GM06990 (cell line): ENCODE measurements at regions not wholly inside any gene's neighbourhood (a gene's known extent, or its start where the extent isn't known, plus 50 kb on each side); places are given as distances from the start of the nearest gene placed in this dataset.
"Not testable (repeated sequence)": the region's sequence is repeated elsewhere in the genome, so short reads cannot be mapped to it uniquely, and the experiment has no call there.

ENCODE experiments used
- DNase-seq: peaks from one replicate; pipeline ENCODE4 v3.0.0-alpha.2; 2011; ENCODE audit not compliant: insufficient read length; ENCODE audit errors: extremely low read depth
- H3K27me3 ChIP-seq: replicated peaks from 2 replicates; pipeline ENCODE4 v1.6.0; 2011; ENCODE audit warnings: low read length; ENCODE audit not compliant: control insufficient read depth, insufficient read depth
- H3K36me3 ChIP-seq: 2 replicates; pipeline ENCODE4 v1.5.1; 2011; ENCODE audit warnings: low read length; ENCODE audit not compliant: control insufficient read depth, insufficient read depth
- H3K4me3 ChIP-seq: replicated peaks from 2 replicates; pipeline ENCODE4 v1.5.1; 2011; ENCODE audit warnings: low read depth, mild to moderate bottlenecking, control low read depth, low read length
- TF ChIP-seq, protein P1 (sequence below): IDR thresholded peaks from 2 replicates; pipeline ENCODE4 v1.5.1; 2011; ENCODE audit warnings: low read length, control low read depth, mild to moderate bottlenecking, inconsistent platforms; ENCODE audit not compliant: insufficient read depth, poor library complexity, severe bottlenecking

GRCh38 chr11:110358336-110358735 lies 61.9 kb upstream of the RDX start:
- no peaks in the 10 kb centered on the region for H3K27me3 ChIP-seq
- no peak overlapping the region for H3K4me3 ChIP-seq
- H3K36me3 ChIP-seq: no peaks in the 10 kb centered on the region
- TF ChIP-seq, protein P1, sequence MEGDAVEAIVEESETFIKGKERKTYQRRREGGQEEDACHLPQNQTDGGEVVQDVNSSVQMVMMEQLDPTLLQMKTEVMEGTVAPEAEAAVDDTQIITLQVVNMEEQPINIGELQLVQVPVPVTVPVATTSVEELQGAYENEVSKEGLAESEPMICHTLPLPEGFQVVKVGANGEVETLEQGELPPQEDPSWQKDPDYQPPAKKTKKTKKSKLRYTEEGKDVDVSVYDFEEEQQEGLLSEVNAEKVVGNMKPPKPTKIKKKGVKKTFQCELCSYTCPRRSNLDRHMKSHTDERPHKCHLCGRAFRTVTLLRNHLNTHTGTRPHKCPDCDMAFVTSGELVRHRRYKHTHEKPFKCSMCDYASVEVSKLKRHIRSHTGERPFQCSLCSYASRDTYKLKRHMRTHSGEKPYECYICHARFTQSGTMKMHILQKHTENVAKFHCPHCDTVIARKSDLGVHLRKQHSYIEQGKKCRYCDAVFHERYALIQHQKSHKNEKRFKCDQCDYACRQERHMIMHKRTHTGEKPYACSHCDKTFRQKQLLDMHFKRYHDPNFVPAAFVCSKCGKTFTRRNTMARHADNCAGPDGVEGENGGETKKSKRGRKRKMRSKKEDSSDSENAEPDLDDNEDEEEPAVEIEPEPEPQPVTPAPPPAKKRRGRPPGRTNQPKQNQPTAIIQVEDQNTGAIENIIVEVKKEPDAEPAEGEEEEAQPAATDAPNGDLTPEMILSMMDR: no peak
- no peak for DNase-seq

GRCh38 chr11:110360781-110361408 lies 64.5 kb upstream of the RDX start:
- not testable (repeated sequence) for H3K36me3 ChIP-seq, DNase-seq, H3K27me3 ChIP-seq, H3K4me3 ChIP-seq

DNA sequence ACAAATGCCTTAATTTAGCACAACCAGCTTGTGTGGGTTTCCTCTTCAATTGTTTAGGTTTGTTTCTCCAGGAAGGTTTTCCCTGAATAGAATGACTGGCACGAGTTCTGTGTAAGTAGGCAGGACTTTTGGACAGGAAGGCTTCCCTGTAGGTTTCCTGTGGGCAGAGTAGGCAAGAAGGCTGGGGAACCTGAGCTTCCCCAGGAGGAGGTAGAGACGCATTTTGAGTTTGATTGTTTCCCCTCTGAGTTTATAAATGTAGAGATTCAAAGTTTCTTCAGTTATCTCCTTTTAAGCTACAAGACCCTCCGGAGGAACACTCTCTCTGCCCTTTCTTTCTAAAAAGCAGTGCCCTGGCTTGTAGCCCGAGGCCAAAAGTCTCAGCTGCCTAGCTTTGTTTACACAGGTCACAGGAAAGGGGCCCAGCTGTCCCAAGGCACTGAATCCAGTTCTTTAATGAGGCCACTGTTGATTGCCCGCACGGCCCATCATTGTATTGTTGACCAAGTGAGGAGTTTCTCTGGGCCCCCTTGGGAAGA lies 66.6 kb upstream of the RDX start:
- no peak for DNase-seq
- H3K36me3 ChIP-seq: no peaks in the 10 kb centered on the region
- no peaks in the 10 kb centered on the region for H3K27me3 ChIP-seq
- no peak overlapping the region for H3K4me3 ChIP-seq
- TF ChIP-seq, protein P1: no peak

DNA sequence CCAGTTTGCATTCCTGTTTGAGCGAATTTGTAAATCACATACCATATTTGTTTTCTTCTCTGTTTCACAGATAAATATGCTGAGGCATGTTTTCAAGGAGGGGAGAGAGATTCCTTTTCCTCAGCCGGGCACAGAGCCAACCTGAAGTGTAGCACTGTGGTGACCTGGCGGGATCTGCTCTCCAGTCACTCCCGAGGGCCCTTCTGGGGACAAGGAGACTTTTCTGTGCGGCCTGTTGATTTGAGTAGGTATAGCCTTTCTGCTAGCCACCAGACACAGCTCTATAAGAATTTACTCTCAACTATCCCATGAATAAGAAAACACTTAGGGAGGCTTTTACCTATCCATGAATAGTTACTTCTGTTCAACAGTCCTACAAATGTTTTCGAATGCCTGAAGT lies 63.5 kb upstream of the FDX1 start:
- Histone ChIP-seq H3K4me3 (no peak overlapping the region), H3K27me3 (no peaks in the 10 kb centered on the region), H3K36me3 (no peaks in the 10 kb centered on the region)
- DNase-seq: no peak
- TF ChIP-seq, protein P1: no peak

GRCh38 chr11:110367571-110367970 lies 62.2 kb upstream of the FDX1 start:
- TF ChIP-seq, protein P1: no peak
- H3K4me3 ChIP-seq: no peak overlapping the region
- H3K27me3 ChIP-seq: no peaks in the 10 kb centered on the region
- no peaks in the 10 kb centered on the region for H3K36me3 ChIP-seq
- DNase-seq: no peak

DNA sequence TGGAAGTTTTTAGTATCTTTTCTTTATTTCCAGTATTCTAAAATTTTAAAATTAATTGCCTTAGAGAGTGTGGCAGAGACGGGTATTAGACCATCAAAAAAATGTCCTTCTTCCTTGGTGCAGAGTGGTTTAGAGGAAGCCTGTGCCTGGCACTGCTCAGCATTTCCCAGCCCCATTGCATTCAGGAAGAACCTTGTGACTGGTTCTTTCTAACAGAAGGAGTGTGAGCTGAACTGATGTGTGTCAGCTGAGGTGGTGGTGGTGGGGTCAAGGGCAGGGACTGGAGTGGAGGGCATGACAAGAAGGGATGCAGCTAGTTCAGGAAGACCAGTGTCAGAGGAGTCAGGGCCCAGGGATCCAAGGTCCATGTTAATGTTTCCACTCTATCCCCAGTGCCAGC lies 58.7 kb upstream of the FDX1 start:
- no peak overlapping the region for H3K4me3 ChIP-seq
- TF ChIP-seq, protein P1: no peak
- H3K36me3 ChIP-seq: no peaks in the 10 kb centered on the region
- no peak for DNase-seq
- H3K27me3 ChIP-seq: no peaks in the 10 kb centered on the region
